Neural progenitor cell (in vitro differentiated cells): ENCODE measurements at regions not wholly inside any gene's neighbourhood (a gene's known extent, or its start where the extent isn't known, plus 50 kb on each side); places are given as distances from the start of the nearest gene placed in this dataset.

Source experiments
- CTCF ChIP-seq: fragments of 200-600 bp; sonication (generic); IDR thresholded peaks from 2 replicates; pipeline ENCODE4 v1.5.1; 2017; ENCODE audit warnings: antibody characterized with exemption, mild to moderate bottlenecking
- EZH2 ChIP-seq: fragments of 200-600 bp; sonication (generic); IDR thresholded peaks from 2 replicates; pipeline ENCODE4 v1.6.1; 2017; ENCODE audit warnings: antibody characterized with exemption, mild to moderate bottlenecking, moderate library complexity
- EZH2phosphoT487 ChIP-seq: fragments of 200-600 bp; sonication (generic); IDR thresholded peaks from 2 replicates; pipeline ENCODE4 v1.6.1; 2017; ENCODE audit warnings: antibody characterized with exemption

DNA sequence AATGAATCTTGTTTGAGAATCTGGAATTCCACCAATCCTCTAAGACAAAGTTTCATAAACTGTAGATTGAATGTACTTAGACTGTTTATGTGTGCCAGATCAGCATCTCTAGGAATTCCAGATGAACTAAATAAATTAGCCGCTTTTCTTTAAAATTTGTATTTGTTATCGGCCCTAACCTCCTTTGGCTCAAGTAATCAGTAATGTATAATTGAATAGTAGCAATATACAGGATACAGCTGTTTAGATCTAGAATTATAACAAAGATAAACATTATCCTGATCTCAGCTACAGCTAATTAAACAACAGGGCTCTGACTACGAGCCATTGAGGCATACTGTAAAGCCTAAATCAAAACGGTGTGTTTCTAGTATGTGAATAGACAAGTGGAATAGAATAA lies 120.3 kb downstream of the CYB561 start:
- TF ChIP-seq EZH2 = no peak
- no peak for TF ChIP-seq CTCF
- no peak for TF ChIP-seq EZH2phosphoT487
